Cortex of kidney (tissue), 1 donor: ENCODE measurements at regions not wholly inside any gene's neighbourhood (a gene's known extent, or its start where the extent isn't known, plus 50 kb on each side); places are given as distances from the start of the nearest gene placed in this dataset.

Experiments
- DNase-seq: peaks from one replicate; lab custom pipeline; 2025; lab: John Stamatoyannopoulos, UW

DNA sequence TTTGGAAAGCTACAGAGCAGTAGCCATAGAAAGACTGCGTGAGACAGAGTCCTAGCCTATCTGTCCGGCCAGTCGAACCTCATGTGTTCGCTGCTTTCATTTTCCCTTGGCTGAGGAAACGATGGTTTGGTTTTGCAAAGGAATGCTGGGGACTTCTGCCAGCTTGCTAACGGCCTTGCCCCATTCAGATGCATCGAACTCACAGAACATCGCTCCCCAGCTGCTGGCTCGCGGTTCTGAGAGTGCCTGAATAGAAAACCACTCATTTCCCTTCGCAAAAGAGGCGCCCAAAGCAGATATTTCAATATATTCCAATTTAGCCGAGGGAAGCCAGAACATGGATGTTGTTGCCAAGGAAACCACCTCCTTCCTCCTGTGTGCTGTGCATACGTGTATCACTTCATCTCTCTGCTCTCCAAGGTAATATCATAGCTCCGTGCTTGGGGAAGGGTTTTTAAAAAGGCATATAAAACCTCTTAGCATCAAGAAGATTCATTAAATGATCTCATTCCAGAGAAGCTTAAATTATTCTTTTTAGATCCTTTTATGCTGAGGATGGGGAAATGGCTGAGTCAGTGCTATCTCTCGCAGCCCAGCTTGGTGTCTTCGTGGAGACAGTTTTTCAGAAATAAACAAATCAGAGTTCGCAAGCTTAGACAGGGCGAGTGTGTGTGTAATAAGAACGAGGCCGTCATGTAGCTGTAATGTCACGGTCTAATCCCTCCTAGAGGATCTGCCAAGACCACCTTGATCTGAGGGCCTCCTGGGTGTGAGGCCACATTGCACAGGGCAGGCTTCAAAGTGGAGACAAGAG is 215.2 kb downstream of the RPS24 start:
- DNase-seq = no peak

- DNase-seq = no peak
Observed at GRCh38 chr10:78249690-78250089, 216.0 kb downstream of the RPS24 start.

DNA sequence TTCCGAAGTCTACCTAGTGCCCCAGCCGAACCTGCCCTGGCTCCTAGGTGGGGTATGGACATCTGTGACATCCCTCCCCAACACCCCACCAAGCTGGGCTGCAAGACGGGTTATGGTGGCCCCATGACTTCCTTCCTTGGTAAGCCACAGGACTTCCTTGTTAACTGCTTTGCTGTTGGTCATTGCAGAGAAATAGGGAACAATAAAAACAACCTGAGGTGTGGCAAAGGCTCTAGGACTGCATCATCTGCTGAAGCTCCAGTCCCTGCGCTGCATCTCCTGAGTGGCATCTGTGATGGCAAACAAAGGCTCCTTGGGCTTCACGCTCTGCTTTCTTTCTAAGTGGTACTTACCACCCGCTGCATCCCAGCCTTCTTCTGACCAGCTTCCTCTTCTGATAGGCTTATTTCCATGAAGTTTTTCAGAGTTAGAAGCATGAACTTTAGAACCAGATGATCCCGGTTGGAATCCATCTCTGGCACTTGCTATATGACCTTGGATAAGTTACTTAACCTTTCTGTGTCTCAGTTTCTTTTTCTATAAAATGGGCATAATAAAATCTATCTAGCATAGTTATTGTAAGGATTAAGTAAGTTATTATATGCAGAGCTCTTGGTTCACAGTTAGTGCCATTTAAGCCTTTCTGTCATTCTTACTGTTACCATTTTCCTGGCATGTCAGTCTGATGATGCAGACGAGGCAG is 216.8 kb downstream of the RPS24 start:
- no peak for DNase-seq

DNA sequence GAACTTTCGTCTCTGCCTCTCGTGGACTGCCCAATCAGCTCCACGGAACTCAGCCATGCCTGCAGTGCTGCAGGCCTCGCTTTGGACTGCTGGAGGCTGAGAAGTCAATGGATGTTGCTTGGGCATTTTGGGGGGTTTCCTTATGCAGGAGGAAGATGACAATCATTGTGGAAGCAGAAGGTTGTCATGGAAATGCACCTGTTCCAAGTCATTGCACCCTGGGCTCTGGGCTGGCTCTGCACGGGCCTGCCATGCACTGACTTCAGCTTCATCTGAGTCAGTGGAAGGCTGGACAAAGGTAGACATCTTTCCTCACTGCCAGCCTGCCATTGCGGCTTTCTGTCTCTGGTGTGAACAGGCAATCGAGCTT is 217.3 kb downstream of the RPS24 start:
- DNase-seq = no peak

GRCh38 chr10:78252286-78252685 is 218.6 kb downstream of the RPS24 start:
- DNase-seq = no peak

GRCh38 chr10:78253063-78253853 is 219.6 kb downstream of the RPS24 start:
- no peak for DNase-seq

DNA sequence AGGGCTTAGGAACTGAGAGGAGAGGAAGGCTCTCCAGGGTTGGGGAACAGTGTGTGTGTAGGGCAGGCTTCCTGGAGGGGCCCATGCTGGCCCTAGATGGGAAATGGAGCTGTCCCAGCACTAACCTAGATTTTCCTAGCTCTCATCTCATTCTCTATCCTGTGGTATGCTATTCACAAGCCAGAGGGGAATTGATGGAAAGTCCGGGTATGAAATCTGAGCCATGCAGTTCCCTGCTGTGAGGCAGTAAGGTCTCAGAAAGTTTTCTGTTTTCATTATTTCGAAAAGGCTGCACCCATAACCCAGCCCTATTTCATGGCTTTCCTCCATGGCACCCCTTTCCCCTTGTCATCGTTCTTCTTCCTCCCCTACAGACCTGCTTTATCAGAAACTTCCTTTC is 220.3 kb downstream of the RPS24 start:
- DNase-seq = no peak

DNA sequence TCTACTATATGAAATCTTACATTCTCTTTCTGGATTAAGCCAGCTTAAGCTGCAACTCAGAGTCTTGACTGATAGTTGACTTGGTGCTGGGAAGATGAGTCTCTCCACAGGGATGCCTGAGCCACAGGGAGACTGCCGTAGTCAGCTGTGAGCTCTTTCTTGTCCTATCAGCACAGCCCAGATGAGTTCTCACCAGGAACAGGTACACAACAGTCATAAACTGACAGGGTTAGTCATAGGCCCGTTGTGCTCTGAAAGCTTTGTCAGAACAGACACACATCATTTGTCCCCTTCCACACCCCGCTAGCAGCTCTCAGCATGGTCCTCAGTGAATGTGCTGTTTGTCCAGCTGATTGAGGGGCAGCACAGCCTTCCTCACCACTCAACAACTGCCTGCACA is 221.6 kb downstream of the RPS24 start:
- DNase-seq = no peak

DNA sequence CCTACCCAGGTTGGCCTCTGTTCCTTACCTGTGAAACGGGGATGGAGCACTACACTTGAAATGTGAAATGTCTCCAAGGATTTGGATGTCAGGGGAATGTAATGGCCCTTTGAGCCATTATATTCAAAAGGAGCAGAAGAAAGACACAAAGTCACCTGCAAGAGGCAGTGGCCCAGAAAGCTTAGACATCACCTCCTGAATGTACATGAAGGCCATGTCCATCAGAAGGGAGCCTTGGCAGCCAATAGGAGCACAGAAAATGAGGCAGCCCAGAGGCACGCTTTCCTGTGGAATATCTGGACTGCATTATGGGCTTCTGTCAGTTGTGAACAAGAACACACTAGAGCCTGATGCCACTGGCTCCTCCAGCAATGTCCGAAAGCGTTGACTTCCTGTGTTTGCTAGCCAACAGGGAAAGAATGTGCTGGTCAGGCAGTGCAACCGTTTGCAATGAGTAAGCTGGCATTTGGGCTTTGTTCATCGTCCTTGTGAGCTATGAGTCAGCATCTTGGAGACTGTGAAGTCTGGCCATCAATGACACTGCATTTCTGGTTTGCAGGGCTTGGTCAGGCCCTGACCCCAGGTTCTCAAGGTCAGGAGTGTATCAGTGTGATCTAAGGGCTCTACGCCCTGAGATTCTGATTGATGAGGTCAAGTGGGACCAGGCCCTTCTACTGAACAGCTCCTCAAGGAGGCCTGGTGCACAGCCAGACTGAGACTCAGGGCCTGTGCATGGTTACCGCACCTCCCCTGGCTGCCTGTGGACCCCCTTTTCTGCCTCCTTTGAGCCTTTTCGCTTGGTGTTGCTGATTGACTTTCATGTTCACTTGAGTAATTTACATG is 222.4 kb downstream of the RPS24 start:
- no peak for DNase-seq

DNA sequence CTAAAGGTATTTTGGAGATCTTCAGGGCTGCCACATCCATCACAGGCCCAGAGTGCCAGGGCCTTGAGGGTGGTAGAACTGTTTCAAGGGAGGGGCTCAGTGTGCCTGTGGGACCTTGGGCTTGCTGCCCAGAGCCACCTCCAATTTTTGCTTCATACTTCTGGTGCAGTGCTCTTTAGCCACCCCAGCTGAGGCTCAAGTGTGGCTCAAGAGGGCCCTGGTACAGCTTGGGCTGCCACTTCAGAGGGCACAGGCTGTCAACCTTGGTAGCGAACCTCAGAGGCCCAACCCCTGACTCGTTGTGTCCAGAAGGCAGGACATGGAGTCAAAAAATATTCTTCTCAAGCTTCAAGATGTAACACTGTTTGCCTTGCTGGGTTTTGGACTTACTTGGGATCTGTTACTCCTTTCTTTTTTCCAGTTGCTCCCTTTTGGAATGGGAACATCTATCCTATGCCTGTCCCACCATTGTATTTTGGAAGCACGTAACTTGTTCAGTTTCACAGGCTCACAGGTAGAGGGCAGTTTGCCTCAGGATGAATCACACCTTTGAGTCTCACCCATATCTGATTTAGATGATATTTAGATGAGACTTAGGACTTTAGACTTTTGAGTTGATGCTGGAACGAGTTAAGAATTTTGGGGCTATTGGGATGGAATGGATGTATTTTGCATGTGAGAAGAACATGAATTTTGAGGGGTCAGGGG is 224.8 kb downstream of the RPS24 start:
- DNase-seq = no peak

DNA sequence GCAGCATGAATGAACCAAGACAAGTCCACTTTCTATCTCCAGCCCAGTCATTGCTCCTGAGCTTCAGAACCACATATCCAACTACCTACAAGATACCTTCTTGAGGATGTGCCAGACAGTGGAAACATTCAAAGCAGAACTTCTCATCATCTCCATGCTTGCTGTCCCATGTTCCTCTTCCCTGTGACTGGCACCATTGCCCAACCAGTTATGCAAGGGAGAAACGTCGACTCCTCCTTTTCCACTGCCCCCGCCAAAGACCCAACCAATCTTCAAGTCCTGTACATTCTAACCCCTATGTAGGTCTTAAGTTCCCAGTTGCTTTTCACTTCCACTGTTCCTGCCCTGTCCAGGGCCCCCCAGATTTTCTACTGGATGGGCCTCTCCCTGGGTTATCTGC is 225.7 kb downstream of the RPS24 start:
- no peak for DNase-seq

DNA sequence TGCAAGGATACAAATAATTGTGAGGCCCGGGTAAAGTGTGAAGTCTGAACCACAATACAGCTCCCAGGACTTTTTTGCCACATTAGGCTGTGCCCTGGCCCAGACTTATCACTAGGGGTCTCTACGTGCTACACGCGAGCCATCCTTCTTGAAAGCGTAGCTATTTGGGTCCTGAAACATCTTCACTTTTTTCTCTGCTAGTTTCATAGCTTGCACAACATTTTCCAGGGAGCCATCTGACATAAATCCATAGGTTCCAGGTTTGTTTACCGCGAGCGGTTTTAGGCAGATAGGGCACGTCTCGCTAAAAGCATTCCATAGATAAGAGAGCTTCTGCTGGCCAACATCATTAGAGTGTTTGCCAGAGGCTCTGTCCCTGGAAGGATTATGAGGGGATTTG is 226.5 kb downstream of the RPS24 start:
- DNase-seq = no peak

GRCh38 chr10:78260680-78261079 is 227.0 kb downstream of the RPS24 start:
- DNase-seq = no peak

DNA sequence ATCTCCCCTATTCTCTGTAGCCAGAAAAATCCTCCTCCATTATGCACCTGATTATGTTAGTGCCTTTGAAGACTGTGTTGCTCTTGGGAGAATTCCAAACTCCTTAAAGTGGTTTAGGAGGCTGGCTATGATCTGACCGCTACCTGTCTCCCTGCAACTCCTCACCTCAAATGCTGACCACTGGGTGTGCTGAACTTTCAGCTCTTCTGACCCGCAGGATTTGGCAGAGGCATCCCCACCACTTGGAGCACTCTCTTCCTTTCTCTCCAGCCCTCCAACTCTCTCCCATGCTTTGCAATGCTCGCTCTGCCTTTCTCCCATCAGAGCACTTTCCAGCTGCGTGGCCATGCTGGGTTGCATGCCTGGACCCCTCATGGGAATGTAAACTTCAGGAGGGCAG is 227.6 kb downstream of the RPS24 start:
- DNase-seq = no peak

- DNase-seq = no peak
Observed at GRCh38 chr10:78262860-78263259, 229.2 kb downstream of the RPS24 start.

DNA sequence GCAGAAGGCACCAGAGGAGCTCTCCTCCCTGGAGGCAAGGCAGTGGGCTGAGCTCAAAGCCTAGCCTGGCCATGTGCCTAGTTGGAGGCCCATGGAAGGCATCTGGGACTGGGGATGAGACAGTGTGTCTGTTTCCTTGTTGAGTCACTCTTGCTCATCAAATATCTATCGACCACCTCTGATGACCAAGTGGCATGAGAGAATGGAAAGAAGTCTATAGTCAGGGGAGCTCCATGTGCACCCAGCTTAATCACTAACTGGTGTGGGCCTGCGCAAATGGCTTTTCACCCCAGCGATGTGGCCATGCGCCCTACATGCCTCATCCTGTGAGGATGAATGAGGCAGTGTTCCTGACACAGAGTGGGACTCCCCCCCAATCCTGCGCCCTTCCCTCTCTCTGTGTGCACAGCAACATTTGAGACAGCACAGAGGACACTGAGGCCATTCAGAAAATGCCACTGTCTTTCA is 229.9 kb downstream of the RPS24 start:
- no peak for DNase-seq

DNA sequence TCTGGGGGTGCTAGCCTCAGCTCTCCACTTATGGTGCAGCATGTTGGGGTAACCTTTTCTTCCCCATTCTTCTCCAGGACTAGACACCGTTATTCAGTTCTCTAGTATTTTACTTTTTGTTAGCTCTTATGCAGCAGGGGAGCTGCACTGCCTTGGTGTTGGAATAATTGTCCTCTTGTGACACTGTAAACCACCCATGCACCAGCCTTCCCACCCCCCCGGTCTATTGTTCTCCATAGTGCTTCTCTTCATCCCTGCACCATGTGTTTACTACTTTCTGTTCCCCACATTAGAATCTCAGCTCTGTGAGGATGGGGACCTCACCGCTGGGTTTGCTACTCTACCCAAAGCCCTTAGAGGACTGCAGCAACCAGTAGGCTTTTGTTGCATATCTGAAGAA is 230.7 kb downstream of the RPS24 start:
- no peak for DNase-seq

- no peak for DNase-seq
Observed at GRCh38 chr10:78266741-78267469, 233.2 kb downstream of the RPS24 start.

DNA sequence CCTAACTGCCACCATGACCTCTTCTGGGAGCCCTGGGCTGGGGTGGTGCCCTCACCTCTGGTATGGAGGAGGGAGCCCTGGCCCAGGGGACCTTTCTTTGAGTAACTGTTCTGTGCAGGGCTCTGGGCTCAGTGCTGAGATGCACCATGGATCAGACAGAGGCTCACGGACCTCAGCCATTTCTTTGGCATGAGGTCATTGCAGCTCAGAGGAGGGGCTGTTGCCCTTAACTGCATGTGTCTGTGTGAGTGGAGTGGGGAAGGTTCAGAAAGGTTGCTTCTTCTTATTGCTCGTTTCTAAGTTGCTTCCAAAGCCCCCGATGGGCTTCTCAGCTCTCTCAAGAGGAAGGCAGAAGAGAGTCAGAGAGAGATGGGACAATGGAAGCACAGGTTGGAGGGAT is 233.9 kb downstream of the RPS24 start:
- DNase-seq = no peak

DNA sequence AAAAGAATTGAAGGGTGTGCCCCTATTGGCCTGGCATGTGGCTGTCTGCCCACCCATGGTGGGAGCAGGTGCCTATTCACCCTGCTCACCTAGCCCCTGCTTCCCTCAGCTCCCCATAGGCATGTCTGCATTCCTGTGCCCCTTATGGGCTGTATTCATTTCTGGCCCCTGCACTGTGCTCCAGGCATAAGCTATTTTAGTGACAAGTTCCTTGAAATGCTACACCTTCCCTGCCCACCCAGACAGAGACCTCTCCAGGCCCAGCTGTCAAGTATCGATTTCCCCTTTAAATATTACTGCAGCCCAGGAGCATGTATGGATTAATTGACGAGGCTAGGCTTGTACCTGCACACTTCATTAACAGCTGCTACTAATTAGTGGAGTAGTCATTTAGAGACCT is 235.4 kb downstream of the RPS24 start:
- no peak for DNase-seq

DNA sequence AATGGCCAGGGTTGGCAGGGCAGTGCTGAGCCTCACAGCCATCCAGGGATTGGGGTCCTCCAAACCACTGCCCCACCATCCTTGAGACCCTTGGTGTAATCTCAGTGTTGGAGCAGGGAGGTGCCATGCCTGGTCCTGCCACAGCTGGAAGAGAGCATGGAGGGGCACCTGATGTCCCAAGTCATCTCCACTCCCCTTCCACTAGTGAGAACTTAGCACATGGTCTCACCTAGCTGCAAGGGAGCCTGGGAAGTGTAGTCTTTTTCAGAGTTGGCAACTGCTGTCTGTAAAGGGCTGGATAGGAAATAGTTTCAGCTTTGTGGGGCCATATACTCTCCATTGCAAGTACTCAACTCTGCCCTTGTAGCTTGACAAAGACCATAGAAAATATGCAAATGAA is 238.7 kb downstream of the RPS24 start:
- DNase-seq = no peak
